ENCODE measurements at regions not wholly inside any gene's neighbourhood (a gene's known extent, or its start where the extent isn't known, plus 50 kb on each side); places are given as distances from the start of the nearest gene placed in this dataset.

- peaks cover 11% of the 10 kb centered on the region for H3K4me1 ChIP-seq
- H3K27ac ChIP-seq = peak overlapping the region in 2 of 4 donors; percentile 41 to 42
- H3K4me3 ChIP-seq = no peak overlapping the region
- no peaks in the 10 kb centered on the region for H3K36me3 ChIP-seq (replicated peaks in 1 of 2; ENCODE audit: insufficient read depth in 1 of 2, low read depth in 2 of 2)
- no peaks in the 10 kb centered on the region for H3K27me3 ChIP-seq
- TF ChIP-seq CTCF (IDR thresholded peaks at IDR 0.05) (no peak), POLR2A (IDR thresholded peaks at IDR 0.05) (no peak)
- WGBS, 2 donors = 69 to 74% methylated on average over 3 of the region's 3 CpGs
- peak; percentile 55 for ATAC-seq
- no peak for DNase-seq
- intact Hi-C loops (cut with DNase I) = no loop called here
- no peaks in the 10 kb centered on the region for H3K9me3 ChIP-seq
These were observed 179.2 kb downstream of the HSD17B3 start for GRCh38 chr9:96122751-96123150.

GRCh38 chr9:96122282-96122681 is 179.7 kb downstream of the HSD17B3 start:
- ATAC-seq = no peak
- Histone ChIP-seq H3K9me3 (no peaks in the 10 kb centered on the region), H3K4me3 (no peak overlapping the region), H3K27ac (no peak overlapping the region), H3K27me3 (no peaks in the 10 kb centered on the region), H3K36me3 (replicated peaks in 1 of 2; ENCODE audit: insufficient read depth in 1 of 2, low read depth in 2 of 2) (no peaks in the 10 kb centered on the region), H3K4me1 (peaks cover 16% of the 10 kb centered on the region)
- WGBS, 2 donors = 80 to 87% methylated on average over 6 of the region's 6 CpGs
- DNase-seq = no peak
- TF ChIP-seq CTCF (IDR thresholded peaks at IDR 0.05) (no peak), POLR2A (IDR thresholded peaks at IDR 0.05) (no peak)
- intact Hi-C loops (cut with DNase I) = no loop called here

GRCh38 chr9:96121136-96121535 is 180.8 kb downstream of the HSD17B3 start:
- H3K4me1 ChIP-seq = peaks cover 27% of the 10 kb centered on the region
- WGBS, 2 donors = 34 to 54% methylated on average over 2 of the region's 2 CpGs
- TF ChIP-seq POLR2A (IDR thresholded peaks at IDR 0.05) (no peak), CTCF (IDR thresholded peaks at IDR 0.05) (no peak)
- no peaks in the 10 kb centered on the region for H3K9me3 ChIP-seq
- no peaks in the 10 kb centered on the region for H3K36me3 ChIP-seq (replicated peaks in 1 of 2; ENCODE audit: insufficient read depth in 1 of 2, low read depth in 2 of 2)
- H3K27ac ChIP-seq = no peak overlapping the region
- ATAC-seq (no peak), DNase-seq (no peak)
- no peaks in the 10 kb centered on the region for H3K27me3 ChIP-seq
- H3K4me3 ChIP-seq = no peak overlapping the region
- intact Hi-C loops (cut with DNase I) = no loop called here

- 73 to 84% methylated on average over 6 of the region's 6 CpGs for WGBS, 2 donors
- TF ChIP-seq POLR2A (IDR thresholded peaks at IDR 0.05) = no peak
- TF ChIP-seq CTCF (IDR thresholded peaks at IDR 0.05) = no peak
- no peaks in the 10 kb centered on the region for H3K9me3 ChIP-seq
- peak overlapping the region; percentile 84 to 91 (median 89) for H3K27ac ChIP-seq
- H3K4me1 ChIP-seq = peaks cover 55% of the 10 kb centered on the region
- no peak overlapping the region for H3K4me3 ChIP-seq
- DNase-seq (no peak), ATAC-seq (no peak)
- H3K36me3 ChIP-seq (replicated peaks in 1 of 2; ENCODE audit: insufficient read depth in 1 of 2, low read depth in 2 of 2) = no peaks in the 10 kb centered on the region
- no peaks in the 10 kb centered on the region for H3K27me3 ChIP-seq
- intact Hi-C loops (cut with DNase I) = no loop called here
These were observed 184.4 kb downstream of the HSD17B3 start for GRCh38 chr9:96117398-96118080.

All from body of pancreas (tissue), 4 donors.